GM18870 (cell line): ENCODE measurements at regions not wholly inside any gene's neighbourhood (a gene's known extent, or its start where the extent isn't known, plus 50 kb on each side); places are given as distances from the start of the nearest gene placed in this dataset.
"Not testable (repeated sequence)": the region's sequence is repeated elsewhere in the genome, so short reads cannot be mapped to it uniquely, and the experiment has no call there.

Experiments used
- ATAC-seq: cut with Tn5 transposase; IDR thresholded peaks from one replicate; pipeline ENCODE4 v1.9.1; 2021; ENCODE audit warnings: moderate library complexity; ENCODE audit not compliant: unreplicated experiment

- ATAC-seq, result no peak
Observed at GRCh38 chr13:26896986-26897668, 136.5 kb upstream of the GPR12 start.

GRCh38 chr13:26895808-26896466 lies 135.4 kb upstream of the GPR12 start:
- no peak for ATAC-seq

- ATAC-seq, result no peak
Observed at GRCh38 chr13:26895081-26895807, 134.7 kb upstream of the GPR12 start.

GRCh38 chr13:26888632-26889031 lies 128.0 kb upstream of the GPR12 start:
- ATAC-seq, result no peak

- no peak for ATAC-seq
Observed at GRCh38 chr13:26887594-26887993, 127.0 kb upstream of the GPR12 start.

GRCh38 chr13:26883613-26884257 lies 123.1 kb upstream of the GPR12 start:
- ATAC-seq, result no peak

GRCh38 chr13:26882731-26883130 lies 122.1 kb upstream of the GPR12 start:
- ATAC-seq, result no peak

- no peak for ATAC-seq
Observed at GRCh38 chr13:26881154-26881553, 120.6 kb upstream of the GPR12 start.

- ATAC-seq, result no peak
Observed at GRCh38 chr13:26880735-26881134, 120.1 kb upstream of the GPR12 start.

- no peak for ATAC-seq
Observed at GRCh38 chr13:26878438-26878837, 117.9 kb upstream of the GPR12 start.

GRCh38 chr13:26873386-26873698 lies 112.8 kb upstream of the GPR12 start:
- ATAC-seq, result no peak

- no peak for ATAC-seq
Observed at GRCh38 chr13:26872525-26873385, 112.2 kb upstream of the GPR12 start.

GRCh38 chr13:26867451-26868091 lies 107.0 kb upstream of the GPR12 start:
- ATAC-seq, result no peak

GRCh38 chr13:26864576-26864975 lies 104.0 kb upstream of the GPR12 start:
- no peak for ATAC-seq

GRCh38 chr13:26861941-26862340 lies 101.4 kb upstream of the GPR12 start:
- no peak for ATAC-seq

- ATAC-seq, result no peak
Observed at GRCh38 chr13:26855921-26856320, 95.3 kb upstream of the GPR12 start.

GRCh38 chr13:26855071-26855470 lies 94.5 kb upstream of the GPR12 start:
- no peak for ATAC-seq

- ATAC-seq, result no peak
Observed at GRCh38 chr13:26853323-26853722, 92.7 kb upstream of the GPR12 start.

- ATAC-seq, result no peak
Observed at GRCh38 chr13:26847281-26847680, 86.7 kb upstream of the GPR12 start.

- not testable (repeated sequence) for ATAC-seq
Observed at GRCh38 chr13:26845063-26845462, 84.5 kb upstream of the GPR12 start.
